Ishikawa (cell line): ENCODE measurements at regions not wholly inside any gene's neighbourhood (a gene's known extent, or its start where the extent isn't known, plus 50 kb on each side); places are given as distances from the start of the nearest gene placed in this dataset.

ENCODE experiments used
- CEBPB ChIP-seq: IDR thresholded peaks from 2 replicates; pipeline ENCODE4 v1.6.1; 2012
- CREB1 ChIP-seq: IDR thresholded peaks from 2 replicates; pipeline ENCODE4 v1.6.1; 2012; ENCODE audit warnings: low read depth
- EGR1 ChIP-seq: IDR thresholded peaks from 2 replicates; pipeline ENCODE4 v1.6.1; 2012
- EP300 ChIP-seq: IDR thresholded peaks from 2 replicates; pipeline ENCODE4 v1.6.1; 2012; ENCODE audit warnings: borderline replicate concordance
- FOXM1 ChIP-seq: IDR thresholded peaks from 2 replicates; pipeline ENCODE4 v1.6.1; 2012; ENCODE audit warnings: low read depth, borderline replicate concordance
- NFIC ChIP-seq: IDR thresholded peaks from 2 replicates; pipeline ENCODE4 v1.6.1; 2012
- RAD21 ChIP-seq: IDR thresholded peaks from 2 replicates; pipeline ENCODE4 v1.6.1; 2012; ENCODE audit warnings: low read depth
- REST ChIP-seq: IDR thresholded peaks from 2 replicates; pipeline ENCODE4 v1.6.1; 2012; ENCODE audit warnings: low read depth, mild to moderate bottlenecking
- TAF1 ChIP-seq: IDR thresholded peaks from 2 replicates; pipeline ENCODE4 v1.6.1; 2012; ENCODE audit warnings: low read depth, mild to moderate bottlenecking
- TCF12 ChIP-seq: IDR thresholded peaks from 2 replicates; pipeline ENCODE4 v1.6.1; 2012; ENCODE audit warnings: low read depth
- TEAD4 ChIP-seq: IDR thresholded peaks from 2 replicates; pipeline ENCODE4 v1.6.1; 2012
- USF1 ChIP-seq: IDR thresholded peaks from 2 replicates; pipeline ENCODE4 v1.6.1; 2012
- YY1 ChIP-seq: IDR thresholded peaks from 2 replicates; pipeline ENCODE4 v1.6.1; 2012; ENCODE audit warnings: low read depth
- ZBTB7A ChIP-seq: IDR thresholded peaks from 2 replicates; pipeline ENCODE4 v1.6.1; 2012; ENCODE audit warnings: low read depth
- TF ChIP-seq, protein P1 (sequence below): IDR thresholded peaks from 2 replicates; pipeline ENCODE4 v1.6.1; 2012

DNA sequence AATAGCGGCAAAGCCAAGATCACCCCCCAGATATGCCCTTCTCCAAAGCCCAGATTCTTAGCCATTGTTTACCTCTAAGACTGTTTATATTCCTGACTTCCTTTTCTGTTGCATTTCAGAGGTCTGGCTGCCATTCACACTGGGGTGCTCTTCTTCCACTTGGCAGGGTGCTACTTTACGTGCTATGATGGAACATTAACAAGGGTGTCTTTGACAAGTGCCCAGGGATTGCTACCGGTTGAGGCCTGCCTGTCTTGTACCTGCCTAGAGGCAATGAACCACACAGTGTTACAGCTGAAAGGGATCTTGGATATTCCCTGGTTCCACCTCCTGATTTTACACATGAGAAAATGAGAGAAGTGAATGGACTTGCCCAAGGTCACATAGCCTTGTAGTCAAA, 352.1 kb upstream of the KIF2A start:
- TF ChIP-seq TCF12, result no peak
- TF ChIP-seq EGR1, result no peak

GRCh38 chr5:61964201-61964600, 341.8 kb upstream of the KIF2A start:
- TF ChIP-seq YY1 (no peak), CREB1 (no peak), TCF12 (no peak), TEAD4 (no peak), EGR1 (no peak), EP300 (no peak)
- TF ChIP-seq, protein P1, sequence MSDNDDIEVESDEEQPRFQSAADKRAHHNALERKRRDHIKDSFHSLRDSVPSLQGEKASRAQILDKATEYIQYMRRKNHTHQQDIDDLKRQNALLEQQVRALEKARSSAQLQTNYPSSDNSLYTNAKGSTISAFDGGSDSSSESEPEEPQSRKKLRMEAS, result no peak

DNA sequence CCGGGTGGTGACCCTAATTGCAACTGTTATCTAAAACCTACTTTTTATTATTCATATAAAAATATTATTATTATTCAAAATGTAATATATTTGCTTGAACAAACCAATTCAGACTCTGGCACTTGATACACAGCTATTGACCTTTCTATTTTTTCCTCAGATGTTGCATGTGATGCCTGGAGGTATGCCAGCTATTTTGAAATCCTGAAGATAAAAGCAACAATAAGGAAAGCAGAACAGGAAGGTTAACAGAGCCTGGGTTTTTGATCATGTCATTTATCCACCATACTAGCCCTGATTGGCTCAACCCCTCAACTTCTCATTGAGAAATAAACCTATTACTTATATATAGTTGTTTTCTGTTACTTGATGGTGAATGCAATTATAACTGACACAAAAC, 340.9 kb upstream of the KIF2A start:
- no peak for TF ChIP-seq EGR1

DNA sequence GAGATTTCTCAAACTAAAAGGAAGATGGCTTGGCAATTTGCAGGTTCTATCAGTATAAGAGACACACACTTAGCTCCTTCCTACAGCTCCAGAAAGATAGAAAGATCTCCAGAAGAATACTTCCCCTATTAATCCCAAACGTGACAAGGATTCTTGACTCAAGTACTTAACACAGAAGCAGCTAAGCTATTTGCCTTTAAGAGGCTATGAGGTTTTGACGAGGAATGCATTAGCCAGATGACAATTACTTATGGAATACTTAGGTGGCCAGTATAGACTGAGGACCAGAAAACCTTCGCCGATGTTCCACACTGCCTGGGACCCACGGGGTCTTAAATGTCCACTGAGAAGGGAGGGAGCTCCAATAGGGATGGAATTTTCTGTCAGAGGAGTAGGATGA, 340.5 kb upstream of the KIF2A start:
- TF ChIP-seq ZBTB7A (no peak), TCF12 (no peak), YY1 (no peak), REST (no peak), TAF1 (no peak), FOXM1 (no peak), TEAD4 (no peak), RAD21 (no peak), CREB1 (no peak), USF1 (no peak), EP300 (no peak), NFIC (no peak), EGR1 (no peak), CEBPB (no peak)
- TF ChIP-seq, protein P1, result no peak

GRCh38 chr5:61966296-61966955, 339.6 kb upstream of the KIF2A start:
- TF ChIP-seq EGR1 (no peak), CREB1 (no peak), REST (no peak), RAD21 (no peak), NFIC (no peak), CEBPB (no peak), ZBTB7A (no peak), YY1 (no peak)
- TF ChIP-seq, protein P1, result no peak

DNA sequence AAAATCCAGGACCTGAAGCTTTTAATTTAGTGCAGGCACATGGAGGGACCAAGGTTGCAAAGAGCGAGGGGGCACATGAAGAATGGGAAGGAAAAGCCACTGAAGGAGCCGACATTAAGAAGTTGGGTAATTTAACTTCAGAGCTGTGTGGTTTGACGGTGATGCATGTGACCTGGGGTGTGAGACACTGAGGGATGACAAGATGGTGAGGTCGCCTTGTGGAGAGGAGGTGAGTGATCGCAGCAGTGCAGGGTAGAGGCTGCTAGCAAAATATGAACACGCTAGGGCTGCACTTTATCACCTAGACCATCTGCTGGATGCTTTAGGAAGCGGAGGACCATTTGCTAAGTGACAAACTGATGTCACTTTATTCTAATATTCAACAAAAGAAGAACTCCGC, 339.0 kb upstream of the KIF2A start:
- TF ChIP-seq FOXM1 (no peak), YY1 (no peak), ZBTB7A (no peak), NFIC (no peak)

- TF ChIP-seq TAF1 (no peak), CEBPB (no peak), RAD21 (no peak), CREB1 (no peak), ZBTB7A (no peak), REST (no peak), NFIC (no peak), TCF12 (no peak), EP300 (no peak), USF1 (no peak), FOXM1 (no peak), YY1 (no peak), EGR1 (no peak), TEAD4 (no peak)
- TF ChIP-seq, protein P1, result no peak
These were observed 338.3 kb upstream of the KIF2A start for GRCh38 chr5:61967681-61968080.
